EL (cell line): ENCODE measurements at regions not wholly inside any gene's neighbourhood (a gene's known extent, or its start where the extent isn't known, plus 50 kb on each side); places are given as distances from the start of the nearest gene placed in this dataset.

Source experiments
- DNase-seq: peaks from one replicate; pipeline ENCODE4 v3.0.0-alpha.2; 2016

- DNase-seq: no peak
Measured at GRCh38 chr20:24764027-24764793, 184.9 kb upstream of the CST7 start.

GRCh38 chr20:24764794-24765202 is 184.3 kb upstream of the CST7 start:
- DNase-seq: no peak

- no peak for DNase-seq
Measured at GRCh38 chr20:24765316-24766142, 183.5 kb upstream of the CST7 start.

DNA sequence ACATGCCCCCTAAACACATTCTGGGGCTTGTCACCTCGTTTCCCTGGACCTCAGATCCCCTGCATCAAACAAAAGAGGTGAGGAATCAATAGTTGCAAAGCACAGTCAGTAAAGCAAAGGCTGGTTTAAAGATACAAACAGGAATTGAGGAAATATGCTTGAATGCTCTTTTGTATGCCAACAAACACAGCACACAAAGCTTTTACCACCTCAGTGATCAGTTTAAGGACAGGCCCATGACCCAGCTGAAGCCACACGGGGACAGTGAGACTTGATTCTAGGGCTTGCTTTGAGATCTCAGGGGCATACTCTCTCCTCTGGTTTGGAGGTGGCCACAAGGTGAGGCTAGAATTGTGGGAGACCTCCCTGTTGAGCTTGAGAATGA is 182.9 kb upstream of the CST7 start:
- DNase-seq: no peak

GRCh38 chr20:24766826-24767622 is 182.0 kb upstream of the CST7 start:
- DNase-seq: no peak

- DNase-seq: no peak
Measured at GRCh38 chr20:24767623-24768100, 181.4 kb upstream of the CST7 start.

- no peak for DNase-seq
Measured at GRCh38 chr20:24768201-24768636, 180.8 kb upstream of the CST7 start.

- DNase-seq: no peak
Measured at GRCh38 chr20:24768713-24769601, 180.1 kb upstream of the CST7 start.

- DNase-seq: no peak
Measured at GRCh38 chr20:24769878-24770627, 179.0 kb upstream of the CST7 start.

- no peak for DNase-seq
Measured at GRCh38 chr20:24770628-24771541, 178.2 kb upstream of the CST7 start.

- no peak for DNase-seq
Measured at GRCh38 chr20:24771542-24772061, 177.5 kb upstream of the CST7 start.

- no peak for DNase-seq
Measured at GRCh38 chr20:24772667-24773066, 176.4 kb upstream of the CST7 start.

- DNase-seq: no peak
Measured at GRCh38 chr20:24773168-24773567, 175.9 kb upstream of the CST7 start.

- DNase-seq: peak; percentile 80
Measured at GRCh38 chr20:24773751-24774201, 175.3 kb upstream of the CST7 start.

- no peak for DNase-seq
Measured at GRCh38 chr20:24775966-24776365, 173.1 kb upstream of the CST7 start.

DNA sequence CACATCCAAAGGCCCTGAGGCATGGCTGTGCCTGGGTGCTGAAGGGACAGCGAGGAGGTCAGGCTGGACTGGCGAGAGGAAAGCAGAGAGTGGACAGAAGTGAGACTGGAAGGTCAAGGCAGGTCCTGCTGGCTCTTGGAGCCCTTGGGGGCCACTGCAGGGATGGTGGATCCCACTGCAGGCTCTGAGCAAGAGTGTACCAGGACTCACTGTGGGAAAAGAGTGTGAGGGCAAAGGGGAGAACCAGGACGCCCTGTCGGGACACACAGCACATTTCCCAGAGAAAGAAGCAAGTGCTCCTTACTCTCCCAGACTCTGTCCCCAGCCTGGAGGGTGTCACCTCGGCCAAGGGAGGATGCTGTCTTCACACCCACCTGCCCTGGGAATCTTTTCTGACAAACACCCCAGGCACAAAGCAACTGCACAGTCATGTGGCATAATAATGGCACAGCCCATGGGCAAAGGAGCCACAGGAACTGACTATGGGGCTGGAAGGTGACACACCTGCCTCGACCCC is 172.3 kb upstream of the CST7 start:
- no peak for DNase-seq

DNA sequence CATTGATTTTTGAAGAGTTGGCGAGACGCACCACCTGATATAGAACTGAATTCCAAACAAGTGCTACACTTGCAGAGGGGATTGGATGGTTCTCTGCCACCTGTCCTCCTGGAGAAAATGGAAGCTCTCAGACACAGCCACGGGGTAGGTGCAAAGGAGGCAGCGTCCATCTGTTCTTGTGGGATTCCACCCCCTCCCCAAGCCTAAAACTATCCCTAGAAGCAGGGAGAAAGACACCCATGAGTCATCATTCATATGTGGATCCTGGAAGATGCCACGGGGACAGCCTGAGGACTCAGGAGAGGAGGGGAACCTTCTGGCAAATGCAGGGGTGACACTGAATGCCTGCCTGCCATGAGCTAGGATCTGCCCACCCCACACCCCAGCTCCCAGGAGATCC is 171.3 kb upstream of the CST7 start:
- no peak for DNase-seq

- no peak for DNase-seq
Measured at GRCh38 chr20:24778585-24779031, 170.5 kb upstream of the CST7 start.

DNA sequence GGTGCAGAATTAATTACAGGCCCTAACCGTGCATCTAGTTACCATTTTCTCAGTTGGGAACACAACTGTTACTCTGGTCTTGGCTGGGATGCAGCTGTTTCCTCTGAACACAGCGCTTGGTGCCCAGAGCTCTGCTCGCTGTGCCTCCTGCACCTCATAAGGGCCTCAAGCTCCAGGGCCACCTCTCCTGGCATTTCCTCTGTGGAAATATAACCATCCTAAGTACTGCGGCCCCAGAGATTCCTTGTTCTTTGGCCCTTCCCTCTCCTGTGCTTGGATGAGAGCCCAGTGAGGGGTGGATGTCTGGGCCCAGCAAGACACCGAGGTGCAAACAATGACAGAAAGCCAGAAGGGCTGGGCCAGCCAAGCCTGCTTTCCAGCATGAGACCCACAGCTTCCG is 169.9 kb upstream of the CST7 start:
- no peak for DNase-seq

GRCh38 chr20:24779946-24780345 is 169.1 kb upstream of the CST7 start:
- DNase-seq: no peak
